Epithelial cell of esophagus (primary cell): ENCODE measurements at regions not wholly inside any gene's neighbourhood (a gene's known extent, or its start where the extent isn't known, plus 50 kb on each side); places are given as distances from the start of the nearest gene placed in this dataset.

Source experiments
- DNase-seq: peaks from one replicate; pipeline ENCODE4 v3.0.0; 2010; ENCODE audit warnings: low read depth
- H3K4me3 ChIP-seq: 2 replicates; pipeline ENCODE4 v1.5.1; 2011; ENCODE audit warnings: mild to moderate bottlenecking, low read length, control low read depth
- CTCF ChIP-seq: IDR thresholded peaks from 2 replicates; pipeline ENCODE4 v1.5.1; 2011; ENCODE audit warnings: low read depth, mild to moderate bottlenecking, low read length, control low read depth, inconsistent platforms; ENCODE audit not compliant: insufficient read depth; ENCODE audit errors: missing control alignments

GRCh38 chr6:126170433-126170832 is 169.5 kb upstream of the CENPW start:
- H3K4me3 ChIP-seq, result no peak overlapping the region
- DNase-seq, result no peak
- TF ChIP-seq CTCF, result no peak

- H3K4me3 ChIP-seq, result no peak overlapping the region
- peak; percentile 45 for DNase-seq
- peak; percentile 52 for TF ChIP-seq CTCF
These were observed 168.9 kb upstream of the CENPW start for GRCh38 chr6:126170978-126171382.

GRCh38 chr6:126172131-126172530 is 167.8 kb upstream of the CENPW start:
- no peak for TF ChIP-seq CTCF

GRCh38 chr6:126173265-126173664 is 166.7 kb upstream of the CENPW start:
- no peak for TF ChIP-seq CTCF
- H3K4me3 ChIP-seq, result no peak overlapping the region
- DNase-seq, result no peak

More at GRCh38 chr6:126172131-126172530, 167.8 kb upstream of the CENPW start:
- DNase-seq, result no peak
- no peak overlapping the region for H3K4me3 ChIP-seq

GRCh38 chr6:126174697-126175096 is 165.2 kb upstream of the CENPW start:
- TF ChIP-seq CTCF, result no peak
- DNase-seq, result no peak
- no peak overlapping the region for H3K4me3 ChIP-seq

GRCh38 chr6:126175251-126175650 is 164.7 kb upstream of the CENPW start:
- no peak for TF ChIP-seq CTCF
- no peak for DNase-seq
- H3K4me3 ChIP-seq, result no peak overlapping the region

GRCh38 chr6:126176282-126176681 is 163.6 kb upstream of the CENPW start:
- H3K4me3 ChIP-seq, result no peak overlapping the region
- TF ChIP-seq CTCF, result no peak
- DNase-seq, result no peak
